ENCODE measurements at regions not wholly inside any gene's neighbourhood (a gene's known extent, or its start where the extent isn't known, plus 50 kb on each side); places are given as distances from the start of the nearest gene placed in this dataset.

DNA sequence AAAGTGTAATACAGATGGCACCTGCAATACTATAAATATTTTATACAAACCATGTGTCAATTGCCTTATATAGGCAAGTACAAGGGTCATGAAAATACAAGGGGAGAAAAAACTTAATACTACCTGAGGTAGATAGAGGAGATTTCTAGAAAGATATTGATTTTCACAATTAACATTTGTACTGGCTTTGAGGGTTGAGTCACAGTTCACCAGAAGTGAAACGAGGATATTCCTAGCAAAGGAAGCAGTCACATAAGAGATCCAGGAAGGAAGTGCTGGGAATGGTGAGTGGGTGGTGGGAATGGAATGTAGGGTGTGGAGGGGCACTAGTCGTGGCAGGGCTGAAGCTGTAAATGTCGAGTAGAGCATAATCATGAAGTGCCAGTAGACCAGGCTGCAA, 108.7 kb downstream of the P2RY1 start:
- H3K27ac ChIP-seq (ENCODE audit: low read depth, low read length) = no peak overlapping the region
- DNase-seq (ENCODE audit: low read depth, low spot score) = no peak
- TF ChIP-seq, protein P1, sequence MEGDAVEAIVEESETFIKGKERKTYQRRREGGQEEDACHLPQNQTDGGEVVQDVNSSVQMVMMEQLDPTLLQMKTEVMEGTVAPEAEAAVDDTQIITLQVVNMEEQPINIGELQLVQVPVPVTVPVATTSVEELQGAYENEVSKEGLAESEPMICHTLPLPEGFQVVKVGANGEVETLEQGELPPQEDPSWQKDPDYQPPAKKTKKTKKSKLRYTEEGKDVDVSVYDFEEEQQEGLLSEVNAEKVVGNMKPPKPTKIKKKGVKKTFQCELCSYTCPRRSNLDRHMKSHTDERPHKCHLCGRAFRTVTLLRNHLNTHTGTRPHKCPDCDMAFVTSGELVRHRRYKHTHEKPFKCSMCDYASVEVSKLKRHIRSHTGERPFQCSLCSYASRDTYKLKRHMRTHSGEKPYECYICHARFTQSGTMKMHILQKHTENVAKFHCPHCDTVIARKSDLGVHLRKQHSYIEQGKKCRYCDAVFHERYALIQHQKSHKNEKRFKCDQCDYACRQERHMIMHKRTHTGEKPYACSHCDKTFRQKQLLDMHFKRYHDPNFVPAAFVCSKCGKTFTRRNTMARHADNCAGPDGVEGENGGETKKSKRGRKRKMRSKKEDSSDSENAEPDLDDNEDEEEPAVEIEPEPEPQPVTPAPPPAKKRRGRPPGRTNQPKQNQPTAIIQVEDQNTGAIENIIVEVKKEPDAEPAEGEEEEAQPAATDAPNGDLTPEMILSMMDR (IDR thresholded peaks at IDR 0.05; ENCODE audit: low read depth, low read length) = no peak
- H3K4me3 ChIP-seq (ENCODE audit: low read depth, low read length) = no peak overlapping the region
- ChIA-PET CTCF (no interaction called here), POLR2A (no interaction called here)
- no peaks in the 10 kb centered on the region for H3K27me3 ChIP-seq (ENCODE audit: control insufficient read depth, insufficient read depth, low read length)
- H3K9me3 ChIP-seq (ENCODE audit: control insufficient read depth, insufficient read depth, low read length) = no peaks in the 10 kb centered on the region

DNA sequence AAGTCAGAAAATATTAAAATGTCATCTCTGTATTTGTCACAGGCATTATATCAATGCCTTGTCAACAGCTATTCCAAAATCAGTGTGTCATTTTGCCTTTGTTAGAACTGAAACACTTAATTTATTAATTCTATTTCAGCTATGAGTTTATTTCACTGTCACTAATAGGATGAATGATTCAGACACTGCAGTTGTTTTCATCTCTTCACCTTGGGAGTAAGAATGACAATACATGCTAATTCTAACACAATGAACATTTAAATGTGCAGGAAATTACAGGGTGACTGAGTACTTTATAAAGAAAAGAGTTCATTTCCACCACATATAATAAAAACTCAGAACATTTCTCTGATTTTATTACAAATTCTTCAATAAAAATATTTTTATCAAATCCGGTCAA, 109.7 kb downstream of the P2RY1 start:
- TF ChIP-seq, protein P1 (IDR thresholded peaks at IDR 0.05; ENCODE audit: low read depth, low read length) = no peak
- Histone ChIP-seq H3K27ac (ENCODE audit: low read depth, low read length) (no peak overlapping the region), H3K4me3 (ENCODE audit: low read depth, low read length) (no peak overlapping the region), H3K9me3 (ENCODE audit: control insufficient read depth, insufficient read depth, low read length) (no peaks in the 10 kb centered on the region), H3K27me3 (ENCODE audit: control insufficient read depth, insufficient read depth, low read length) (no peaks in the 10 kb centered on the region)
- ChIA-PET CTCF (no interaction called here), POLR2A (no interaction called here)
- no peak for DNase-seq (ENCODE audit: low read depth, low spot score)

- POLR2A ChIA-PET = no interaction called here
- Histone ChIP-seq H3K27me3 (ENCODE audit: control insufficient read depth, insufficient read depth, low read length) (no peaks in the 10 kb centered on the region), H3K4me3 (ENCODE audit: low read depth, low read length) (no peak overlapping the region), H3K27ac (ENCODE audit: low read depth, low read length) (no peak overlapping the region), H3K9me3 (ENCODE audit: control insufficient read depth, insufficient read depth, low read length) (no peaks in the 10 kb centered on the region)
- CTCF ChIA-PET = interaction anchor here (0.7 kb wide), 1 partner anchor 81 kb away, joined by 5 read pairs; no protein-coding TSS in a partner anchor
- DNase-seq (ENCODE audit: low read depth, low spot score) = no peak
- TF ChIP-seq, protein P1 (IDR thresholded peaks at IDR 0.05; ENCODE audit: low read depth, low read length) = no peak
Measured at GRCh38 chr3:152945556-152945955, 110.6 kb downstream of the P2RY1 start.

GRCh38 chr3:152957491-152957890, 122.6 kb downstream of the P2RY1 start:
- ChIA-PET POLR2A (no interaction called here), CTCF (no interaction called here)
- no peak for DNase-seq (ENCODE audit: low read depth, low spot score)
- TF ChIP-seq, protein P1 (IDR thresholded peaks at IDR 0.05; ENCODE audit: low read depth, low read length) = no peak
- Histone ChIP-seq H3K9me3 (ENCODE audit: control insufficient read depth, insufficient read depth, low read length) (no peaks in the 10 kb centered on the region), H3K4me3 (ENCODE audit: low read depth, low read length) (no peak overlapping the region), H3K27ac (ENCODE audit: low read depth, low read length) (no peak overlapping the region), H3K27me3 (ENCODE audit: control insufficient read depth, insufficient read depth, low read length) (no peaks in the 10 kb centered on the region)

DNA sequence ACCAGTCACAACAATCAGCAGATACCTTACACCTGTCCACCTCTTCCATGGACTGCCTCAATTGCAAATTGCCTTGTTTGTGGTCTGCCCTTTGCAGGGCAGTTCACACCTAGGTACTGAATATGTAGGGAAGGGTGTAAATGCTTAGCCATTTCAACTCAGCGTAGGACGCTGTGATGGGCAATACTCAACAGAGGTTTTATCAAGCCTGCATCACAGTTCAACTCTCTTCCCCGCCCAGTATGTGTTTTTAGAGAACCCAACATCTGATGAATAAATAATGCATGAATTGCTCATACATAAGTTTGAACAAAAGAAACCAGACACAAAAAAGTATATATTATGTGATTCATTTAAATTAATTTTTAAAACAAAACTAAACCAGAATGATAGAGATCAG, 124.4 kb downstream of the P2RY1 start:
- TF ChIP-seq, protein P1 (IDR thresholded peaks at IDR 0.05; ENCODE audit: low read depth, low read length) = no peak
- Histone ChIP-seq H3K27me3 (ENCODE audit: control insufficient read depth, insufficient read depth, low read length) (no peaks in the 10 kb centered on the region), H3K27ac (ENCODE audit: low read depth, low read length) (no peak overlapping the region), H3K4me3 (ENCODE audit: low read depth, low read length) (no peak overlapping the region), H3K9me3 (ENCODE audit: control insufficient read depth, insufficient read depth, low read length) (no peaks in the 10 kb centered on the region)
- DNase-seq (ENCODE audit: low read depth, low spot score) = no peak
- POLR2A ChIA-PET = no interaction called here
- CTCF ChIA-PET = no interaction called here

Data from AG04450 (cell line).